SK-N-SH treated with all-trans-retinoic acid at 6 μM for 48 hours (cell line): ENCODE measurements at regions not wholly inside any gene's neighbourhood (a gene's known extent, or its start where the extent isn't known, plus 50 kb on each side); places are given as distances from the start of the nearest gene placed in this dataset.
A peak's percentile ranks its signal among the peaks of the same experiment; 100 is the strongest.

Experiments used
- ATAC-seq: fragments of 200-7000 bp; cut with Tn5 transposase; 3 replicates; pipeline ENCODE4 v1.9.1; 2020; ENCODE audit warnings: mild to moderate bottlenecking, moderate library complexity
- ARNTL ChIP-seq: fragments of 450-650 bp; formaldehyde crosslinking; IDR thresholded peaks from 2 replicates; pipeline ENCODE4 v1.5.0; 2020; ENCODE audit warnings: low read depth, mild to moderate bottlenecking, moderate library complexity, borderline replicate concordance
- BACH2 ChIP-seq: fragments of 250-450 bp; sonication (Bioruptor Pico); IDR thresholded peaks from 2 replicates; pipeline ENCODE4 v1.9.0; 2021; ENCODE audit warnings: mild to moderate bottlenecking, borderline replicate concordance
- CSDC2 ChIP-seq: fragments of 250-450 bp; sonication (Bioruptor Pico); IDR thresholded peaks from 2 replicates; pipeline ENCODE4 v1.5.0; 2020; ENCODE audit warnings: mild to moderate bottlenecking, moderate library complexity
- ESRRG ChIP-seq: fragments of 250-450 bp; sonication (Bioruptor Pico); IDR thresholded peaks from 2 replicates; pipeline ENCODE4 v1.6.1; 2021; ENCODE audit warnings: mild to moderate bottlenecking
- GLIS3 ChIP-seq: fragments of 250-450 bp; sonication (Bioruptor Pico); IDR thresholded peaks from 2 replicates; pipeline ENCODE4 v1.5.0; 2020; ENCODE audit warnings: mild to moderate bottlenecking, moderate library complexity
- OSR1 ChIP-seq: fragments of 250-450 bp; sonication (Bioruptor Pico); IDR thresholded peaks from 2 replicates; pipeline ENCODE4 v1.8.0; 2022; ENCODE audit warnings: moderate library complexity, mild to moderate bottlenecking, inconsistent platforms
- PPARA ChIP-seq: fragments of 250-450 bp; sonication (Bioruptor Pico); IDR thresholded peaks from 2 replicates; pipeline ENCODE4 v1.5.0; 2020; ENCODE audit warnings: mild to moderate bottlenecking, borderline replicate concordance
- RARB ChIP-seq: fragments of 250-450 bp; sonication (Bioruptor Pico); IDR thresholded peaks from 2 replicates; pipeline ENCODE4 v1.8.0; 2021; ENCODE audit warnings: mild to moderate bottlenecking, moderate library complexity
- SNAI2 ChIP-seq: fragments of 250-450 bp; sonication (Bioruptor Pico); IDR thresholded peaks from 2 replicates; pipeline ENCODE4 v1.5.0; 2020; ENCODE audit warnings: mild to moderate bottlenecking, moderate library complexity
- TCF4 ChIP-seq: fragments of 250-450 bp; sonication (Bioruptor Pico); IDR thresholded peaks from 2 replicates; pipeline ENCODE4 v1.8.0; 2021; ENCODE audit warnings: mild to moderate bottlenecking, moderate library complexity, borderline replicate concordance
- TOX ChIP-seq: fragments of 250-450 bp; sonication (Bioruptor Pico); IDR thresholded peaks from 2 replicates; pipeline ENCODE4 v1.8.0; 2021; ENCODE audit warnings: mild to moderate bottlenecking, moderate library complexity, borderline replicate concordance
- ZC3H10 ChIP-seq: fragments of 250-450 bp; sonication (Bioruptor Pico); IDR thresholded peaks from 2 replicates; pipeline ENCODE4 v1.5.1; 2021; ENCODE audit warnings: mild to moderate bottlenecking, moderate library complexity
- ZFP3 ChIP-seq: fragments of 250-450 bp; sonication (Bioruptor Pico); IDR thresholded peaks from 2 replicates; pipeline ENCODE4 v1.5.0; 2020; ENCODE audit warnings: mild to moderate bottlenecking, moderate library complexity
- ZFP30 ChIP-seq: fragments of 450-650 bp; formaldehyde crosslinking; IDR thresholded peaks from 2 replicates; pipeline ENCODE4 v1.5.0; 2022; ENCODE audit warnings: mild to moderate bottlenecking, moderate library complexity
- ZNF8 ChIP-seq: fragments of 450-650 bp; formaldehyde crosslinking; IDR thresholded peaks from 2 replicates; pipeline ENCODE4 v1.5.0; 2020; ENCODE audit warnings: mild to moderate bottlenecking, moderate library complexity
- TF ChIP-seq, protein P1 (sequence below): fragments of 250-450 bp; sonication (Bioruptor Pico); IDR thresholded peaks from 2 replicates; pipeline ENCODE4 v1.5.0; 2020; ENCODE audit warnings: mild to moderate bottlenecking, moderate library complexity
- TF ChIP-seq, protein P2 (sequence below): fragments of 250-450 bp; sonication (Bioruptor Pico); IDR thresholded peaks from 2 replicates; pipeline ENCODE4 v1.5.1; 2020; ENCODE audit warnings: low read depth, mild to moderate bottlenecking, moderate library complexity
- TF ChIP-seq, protein P3 (sequence below): fragments of 250-450 bp; sonication (Bioruptor Pico); IDR thresholded peaks from 2 replicates; pipeline ENCODE4 v1.5.1; 2021; ENCODE audit warnings: mild to moderate bottlenecking, moderate library complexity
- TF ChIP-seq, protein P4 (sequence below): fragments of 250-450 bp; sonication (Bioruptor Pico); IDR thresholded peaks from 2 replicates; pipeline ENCODE4 v1.8.0; 2021; ENCODE audit warnings: low read depth, mild to moderate bottlenecking, moderate library complexity, borderline replicate concordance

DNA sequence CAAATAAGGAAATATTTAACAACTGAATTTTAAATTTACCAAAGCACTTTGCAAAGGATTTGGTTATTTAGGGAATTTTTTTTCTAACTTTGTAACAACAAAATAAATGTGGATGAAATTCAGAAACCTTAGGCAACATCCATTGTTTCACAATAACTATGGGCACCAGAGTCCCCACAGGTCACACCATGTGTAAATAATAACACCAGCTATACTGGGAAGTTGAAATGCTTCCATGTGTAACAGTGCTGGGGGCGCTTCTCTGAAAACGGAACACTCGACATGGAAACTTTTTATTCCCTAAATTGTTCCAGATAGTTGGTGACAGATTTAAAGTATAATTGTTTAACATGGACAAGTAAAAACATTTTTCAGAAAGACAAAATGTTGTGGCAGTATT lies 818.6 kb downstream of the TNS3 start (continued):
- TF ChIP-seq, protein P1, sequence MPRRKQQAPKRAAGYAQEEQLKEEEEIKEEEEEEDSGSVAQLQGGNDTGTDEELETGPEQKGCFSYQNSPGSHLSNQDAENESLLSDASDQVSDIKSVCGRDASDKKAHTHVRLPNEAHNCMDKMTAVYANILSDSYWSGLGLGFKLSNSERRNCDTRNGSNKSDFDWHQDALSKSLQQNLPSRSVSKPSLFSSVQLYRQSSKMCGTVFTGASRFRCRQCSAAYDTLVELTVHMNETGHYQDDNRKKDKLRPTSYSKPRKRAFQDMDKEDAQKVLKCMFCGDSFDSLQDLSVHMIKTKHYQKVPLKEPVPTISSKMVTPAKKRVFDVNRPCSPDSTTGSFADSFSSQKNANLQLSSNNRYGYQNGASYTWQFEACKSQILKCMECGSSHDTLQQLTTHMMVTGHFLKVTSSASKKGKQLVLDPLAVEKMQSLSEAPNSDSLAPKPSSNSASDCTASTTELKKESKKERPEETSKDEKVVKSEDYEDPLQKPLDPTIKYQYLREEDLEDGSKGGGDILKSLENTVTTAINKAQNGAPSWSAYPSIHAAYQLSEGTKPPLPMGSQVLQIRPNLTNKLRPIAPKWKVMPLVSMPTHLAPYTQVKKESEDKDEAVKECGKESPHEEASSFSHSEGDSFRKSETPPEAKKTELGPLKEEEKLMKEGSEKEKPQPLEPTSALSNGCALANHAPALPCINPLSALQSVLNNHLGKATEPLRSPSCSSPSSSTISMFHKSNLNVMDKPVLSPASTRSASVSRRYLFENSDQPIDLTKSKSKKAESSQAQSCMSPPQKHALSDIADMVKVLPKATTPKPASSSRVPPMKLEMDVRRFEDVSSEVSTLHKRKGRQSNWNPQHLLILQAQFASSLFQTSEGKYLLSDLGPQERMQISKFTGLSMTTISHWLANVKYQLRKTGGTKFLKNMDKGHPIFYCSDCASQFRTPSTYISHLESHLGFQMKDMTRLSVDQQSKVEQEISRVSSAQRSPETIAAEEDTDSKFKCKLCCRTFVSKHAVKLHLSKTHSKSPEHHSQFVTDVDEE (CRISPR knock-in tag): no peak
- TF ChIP-seq ZFP3 (CRISPR knock-in tag): no peak
- TF ChIP-seq PPARA: no peak
- TF ChIP-seq ESRRG (CRISPR knock-in tag): no peak
- TF ChIP-seq, protein P2, sequence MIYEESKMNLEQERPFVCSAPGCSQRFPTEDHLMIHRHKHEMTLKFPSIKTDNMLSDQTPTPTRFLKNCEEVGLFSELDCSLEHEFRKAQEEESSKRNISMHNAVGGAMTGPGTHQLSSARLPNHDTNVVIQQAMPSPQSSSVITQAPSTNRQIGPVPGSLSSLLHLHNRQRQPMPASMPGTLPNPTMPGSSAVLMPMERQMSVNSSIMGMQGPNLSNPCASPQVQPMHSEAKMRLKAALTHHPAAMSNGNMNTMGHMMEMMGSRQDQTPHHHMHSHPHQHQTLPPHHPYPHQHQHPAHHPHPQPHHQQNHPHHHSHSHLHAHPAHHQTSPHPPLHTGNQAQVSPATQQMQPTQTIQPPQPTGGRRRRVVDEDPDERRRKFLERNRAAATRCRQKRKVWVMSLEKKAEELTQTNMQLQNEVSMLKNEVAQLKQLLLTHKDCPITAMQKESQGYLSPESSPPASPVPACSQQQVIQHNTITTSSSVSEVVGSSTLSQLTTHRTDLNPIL: no peak
- no peak for TF ChIP-seq BACH2 (CRISPR knock-in tag)
- no peak for TF ChIP-seq TOX (CRISPR knock-in tag)

DNA sequence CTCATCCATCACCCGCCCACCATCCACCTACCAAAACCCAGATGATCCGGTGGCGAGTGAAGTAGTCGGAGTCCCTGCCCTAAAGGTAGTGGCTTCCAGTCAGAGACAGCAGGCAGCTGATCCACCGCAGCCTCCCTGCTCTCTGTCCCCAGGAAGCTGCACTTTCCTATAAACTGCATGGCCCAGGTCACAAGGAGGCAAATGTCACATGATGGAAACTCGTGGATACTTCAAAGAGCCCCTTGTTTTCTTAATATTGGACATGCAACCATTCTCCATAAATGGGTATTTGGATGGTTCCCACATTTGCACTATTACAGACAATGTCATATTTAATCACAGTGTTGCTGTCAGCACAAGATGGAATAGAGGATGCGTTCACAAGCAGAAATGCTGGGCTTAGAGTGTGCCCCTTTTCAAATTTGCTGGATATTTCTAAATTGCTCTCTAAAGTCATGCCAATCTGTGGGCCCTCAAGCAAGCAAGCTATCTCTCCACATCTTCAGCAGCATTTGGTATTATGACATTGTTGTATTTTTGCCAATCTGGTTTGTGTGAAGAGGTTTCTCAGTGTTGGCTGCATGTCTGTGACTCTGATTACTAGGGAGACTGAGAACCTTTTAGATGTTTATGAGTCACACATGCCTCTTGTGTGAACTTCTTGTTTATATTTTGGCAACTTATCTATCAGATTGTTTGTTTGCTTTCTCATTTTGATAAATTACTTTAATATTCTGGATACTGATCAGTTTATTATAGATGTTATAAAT lies 822.0 kb downstream of the TNS3 start:
- TF ChIP-seq TOX (CRISPR knock-in tag): peak; percentile 65; the same call in 1 of the 2 replicates
- TF ChIP-seq OSR1 (CRISPR knock-in tag): 0 out of 2 replicates have a peak, but pooled peaks have one; percentile 42
- TF ChIP-seq ZNF8 (CRISPR knock-in tag): no peak
- TF ChIP-seq, all 23 proteins: peak for 2
- ATAC-seq: no peak

DNA sequence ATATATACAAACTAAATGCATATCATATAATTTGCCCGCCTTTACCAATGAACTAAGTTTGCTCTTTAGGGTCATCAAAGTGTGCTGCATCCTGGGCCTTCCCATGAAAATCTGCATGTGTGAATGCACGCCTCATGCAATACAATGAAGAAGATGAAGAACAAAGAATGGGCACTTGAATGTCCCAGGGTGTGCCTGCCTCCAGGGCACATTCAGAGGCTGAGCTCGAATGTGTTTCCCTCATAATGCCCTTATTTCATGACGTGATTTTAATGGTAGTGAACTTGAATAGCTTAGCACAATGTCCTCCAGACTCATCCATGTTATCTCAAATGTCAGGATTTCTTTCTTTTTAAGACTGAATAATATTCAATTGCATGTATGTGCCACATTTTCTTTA lies 824.9 kb downstream of the TNS3 start:
- TF ChIP-seq CSDC2 (CRISPR knock-in tag): no peak
- no peak for TF ChIP-seq ARNTL (CRISPR knock-in tag)
- no peak for TF ChIP-seq ZFP3 (CRISPR knock-in tag)
- TF ChIP-seq ZFP30: no peak
- TF ChIP-seq ZC3H10 (CRISPR knock-in tag): no peak
- TF ChIP-seq SNAI2 (CRISPR knock-in tag): no peak
- no peak for TF ChIP-seq GLIS3 (CRISPR knock-in tag)
- no peak for TF ChIP-seq ZNF8 (CRISPR knock-in tag)
- TF ChIP-seq, protein P2: no peak
- no peak for TF ChIP-seq OSR1 (CRISPR knock-in tag)
- TF ChIP-seq, protein P1 (CRISPR knock-in tag): no peak
- TF ChIP-seq, protein P3, sequence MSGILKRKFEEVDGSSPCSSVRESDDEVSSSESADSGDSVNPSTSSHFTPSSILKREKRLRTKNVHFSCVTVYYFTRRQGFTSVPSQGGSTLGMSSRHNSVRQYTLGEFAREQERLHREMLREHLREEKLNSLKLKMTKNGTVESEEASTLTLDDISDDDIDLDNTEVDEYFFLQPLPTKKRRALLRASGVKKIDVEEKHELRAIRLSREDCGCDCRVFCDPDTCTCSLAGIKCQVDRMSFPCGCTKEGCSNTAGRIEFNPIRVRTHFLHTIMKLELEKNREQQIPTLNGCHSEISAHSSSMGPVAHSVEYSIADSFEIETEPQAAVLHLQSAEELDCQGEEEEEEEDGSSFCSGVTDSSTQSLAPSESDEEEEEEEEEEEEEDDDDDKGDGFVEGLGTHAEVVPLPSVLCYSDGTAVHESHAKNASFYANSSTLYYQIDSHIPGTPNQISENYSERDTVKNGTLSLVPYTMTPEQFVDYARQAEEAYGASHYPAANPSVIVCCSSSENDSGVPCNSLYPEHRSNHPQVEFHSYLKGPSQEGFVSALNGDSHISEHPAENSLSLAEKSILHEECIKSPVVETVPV: no peak
- TF ChIP-seq RARB (CRISPR knock-in tag): no peak
- no peak for TF ChIP-seq ESRRG (CRISPR knock-in tag)
- no peak for TF ChIP-seq TCF4
- TF ChIP-seq, protein P4, sequence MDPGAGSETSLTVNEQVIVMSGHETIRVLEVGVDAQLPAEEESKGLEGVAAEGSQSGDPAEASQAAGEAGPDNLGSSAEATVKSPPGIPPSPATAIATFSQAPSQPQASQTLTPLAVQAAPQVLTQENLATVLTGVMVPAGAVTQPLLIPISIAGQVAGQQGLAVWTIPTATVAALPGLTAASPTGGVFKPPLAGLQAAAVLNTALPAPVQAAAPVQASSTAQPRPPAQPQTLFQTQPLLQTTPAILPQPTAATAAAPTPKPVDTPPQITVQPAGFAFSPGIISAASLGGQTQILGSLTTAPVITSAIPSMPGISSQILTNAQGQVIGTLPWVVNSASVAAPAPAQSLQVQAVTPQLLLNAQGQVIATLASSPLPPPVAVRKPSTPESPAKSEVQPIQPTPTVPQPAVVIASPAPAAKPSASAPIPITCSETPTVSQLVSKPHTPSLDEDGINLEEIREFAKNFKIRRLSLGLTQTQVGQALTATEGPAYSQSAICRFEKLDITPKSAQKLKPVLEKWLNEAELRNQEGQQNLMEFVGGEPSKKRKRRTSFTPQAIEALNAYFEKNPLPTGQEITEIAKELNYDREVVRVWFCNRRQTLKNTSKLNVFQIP (CRISPR knock-in tag): no peak
- TF ChIP-seq PPARA: no peak
- TF ChIP-seq TOX (CRISPR knock-in tag): no peak
- ATAC-seq: no peak
